Activated naive CD8-positive, alpha-beta T cell treated with anti-CD3 and anti-CD28 coated beads, Interleukin-2, amount 10 ng/mL, durations not matched to agents 7 days and 5 days (primary cell): ENCODE measurements at regions not wholly inside any gene's neighbourhood (a gene's known extent, or its start where the extent isn't known, plus 50 kb on each side); places are given as distances from the start of the nearest gene placed in this dataset.

Experiments used
- ATAC-seq: fragments of 150-1000 bp; cut with Tn5 transposase; one replicate; pipeline ENCODE4 v1.10.0; 2021; ENCODE audit warnings: low read depth, moderate library complexity
- POLR2A ChIA-PET: fragments of 350-600 bp; sonication (Branson Sonifier 250); formaldehyde crosslinking; loops from one replicate; lab custom pipeline; 2021; ENCODE audit warnings: antibody characterized with exemption; lab: Charles Lee
- DNase-seq: peaks from one replicate; pipeline ENCODE4 v3.0.0; 2021
- H3K27ac Mint-ChIP-seq: one replicate; pipeline ENCODE4 v1.8.0; 2022; ENCODE audit warnings: mild to moderate bottlenecking, mixed read lengths
- H3K27me3 Mint-ChIP-seq: one replicate; pipeline ENCODE4 v1.8.0; 2022; ENCODE audit warnings: mild to moderate bottlenecking, moderate library complexity, mixed read lengths
- H3K36me3 Mint-ChIP-seq: one replicate; pipeline ENCODE4 v1.8.0; 2021; ENCODE audit warnings: mild to moderate bottlenecking, mixed read lengths
- H3K4me1 Mint-ChIP-seq: one replicate; pipeline ENCODE4 v1.8.0; 2021; ENCODE audit warnings: mixed read lengths
- H3K4me3 Mint-ChIP-seq: one replicate; pipeline ENCODE4 v1.8.0; 2022; ENCODE audit warnings: mild to moderate bottlenecking, moderate library complexity, mixed read lengths
- H3K9me3 Mint-ChIP-seq: one replicate; pipeline ENCODE4 v1.8.0; 2021; ENCODE audit warnings: mixed read lengths

DNA sequence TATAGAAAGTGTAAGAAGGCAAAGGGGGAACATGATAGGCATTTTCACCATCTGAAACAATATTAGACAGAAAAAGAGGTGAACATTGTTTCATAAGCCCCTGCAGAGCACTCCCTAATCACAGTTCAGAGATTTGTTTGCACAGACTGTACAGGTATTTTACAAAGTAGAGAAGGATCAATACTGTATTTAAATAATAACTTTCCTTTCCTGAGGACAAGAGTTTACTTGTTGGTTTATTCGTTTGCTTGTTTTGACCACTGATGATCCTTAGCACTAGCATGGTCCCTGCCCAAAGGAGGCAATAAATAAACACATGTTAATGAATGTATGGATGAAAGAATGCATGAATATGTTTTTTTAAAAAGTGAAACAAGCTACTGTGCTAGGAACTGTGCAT is 690.1 kb upstream of the COBL start:
- POLR2A ChIA-PET, result no interaction called here
- H3K27ac Mint-ChIP-seq, result no peak overlapping the region
- H3K27me3 Mint-ChIP-seq, result no peaks in the 10 kb centered on the region
- H3K9me3 Mint-ChIP-seq, result peaks cover 11% of the 10 kb centered on the region
- H3K4me3 Mint-ChIP-seq, result no peak overlapping the region
- no peaks in the 10 kb centered on the region for H3K4me1 Mint-ChIP-seq
- H3K36me3 Mint-ChIP-seq, result no peaks in the 10 kb centered on the region
- ATAC-seq (no peak), DNase-seq (no peak)

- POLR2A ChIA-PET, result no interaction called here
- Mint-ChIP-seq H3K4me1 (no peaks in the 10 kb centered on the region), H3K27me3 (no peaks in the 10 kb centered on the region), H3K27ac (no peak overlapping the region), H3K9me3 (peaks cover 6% of the 10 kb centered on the region), H3K4me3 (no peak overlapping the region), H3K36me3 (no peaks in the 10 kb centered on the region)
- DNase-seq, result no peak
- no peak for ATAC-seq
These were observed 689.0 kb upstream of the COBL start for GRCh38 chr7:52005613-52006012.

GRCh38 chr7:51995596-51996179 is 679.1 kb upstream of the COBL start:
- H3K4me3 Mint-ChIP-seq, result no peak overlapping the region

GRCh38 chr7:51982653-51983052 is 666.0 kb upstream of the COBL start:
- Mint-ChIP-seq H3K36me3 (no peaks in the 10 kb centered on the region), H3K27me3 (no peaks in the 10 kb centered on the region), H3K4me3 (no peak overlapping the region), H3K9me3 (peaks cover 5% of the 10 kb centered on the region), H3K27ac (no peak overlapping the region), H3K4me1 (no peaks in the 10 kb centered on the region)
- POLR2A ChIA-PET, result no interaction called here
- ATAC-seq, result no peak
- no peak for DNase-seq

More at GRCh38 chr7:51995596-51996179, 679.1 kb upstream of the COBL start:
- no peak for ATAC-seq
- Mint-ChIP-seq H3K9me3 (peaks cover 3% of the 10 kb centered on the region), H3K36me3 (no peaks in the 10 kb centered on the region), H3K4me1 (no peaks in the 10 kb centered on the region), H3K27me3 (no peaks in the 10 kb centered on the region), H3K27ac (no peak overlapping the region)
- no peak for DNase-seq
- POLR2A ChIA-PET, result no interaction called here

- H3K4me1 Mint-ChIP-seq, result no peaks in the 10 kb centered on the region
- peaks cover 3% of the 10 kb centered on the region for H3K9me3 Mint-ChIP-seq
- DNase-seq (no peak), ATAC-seq (no peak)
- H3K4me3 Mint-ChIP-seq, result no peak overlapping the region
- H3K27ac Mint-ChIP-seq, result no peak overlapping the region
- H3K36me3 Mint-ChIP-seq, result no peaks in the 10 kb centered on the region
- H3K27me3 Mint-ChIP-seq, result no peaks in the 10 kb centered on the region
- POLR2A ChIA-PET, result no interaction called here
These were observed 664.2 kb upstream of the COBL start for GRCh38 chr7:51980812-51981211.

- Mint-ChIP-seq H3K27ac (no peak overlapping the region), H3K9me3 (peaks cover 1% of the 10 kb centered on the region), H3K27me3 (no peaks in the 10 kb centered on the region), H3K4me1 (no peaks in the 10 kb centered on the region), H3K4me3 (no peak overlapping the region), H3K36me3 (no peaks in the 10 kb centered on the region)
- POLR2A ChIA-PET, result no interaction called here
- DNase-seq (no peak), ATAC-seq (no peak)
These were observed 663.7 kb upstream of the COBL start for GRCh38 chr7:51980313-51980712.

DNA sequence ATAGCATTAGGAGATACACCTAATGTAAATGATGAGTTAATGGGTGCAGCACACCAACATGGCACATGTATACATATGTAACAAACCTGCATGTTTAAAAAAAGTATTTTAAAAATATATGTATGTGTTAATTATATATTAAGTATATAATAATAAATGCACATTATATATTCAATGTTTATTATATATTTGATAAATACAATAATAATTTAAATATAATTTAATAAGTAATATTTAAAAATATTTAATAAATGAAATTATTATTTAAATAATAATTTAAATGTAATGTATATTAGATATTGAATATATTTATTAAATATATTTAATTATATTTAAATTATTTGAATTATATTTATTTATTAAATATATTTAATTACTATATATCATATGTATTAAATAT is 661.3 kb upstream of the COBL start:
- Mint-ChIP-seq H3K36me3 (no peaks in the 10 kb centered on the region), H3K4me1 (no peaks in the 10 kb centered on the region), H3K27ac (no peak overlapping the region), H3K27me3 (no peaks in the 10 kb centered on the region), H3K9me3 (no peaks in the 10 kb centered on the region), H3K4me3 (no peak overlapping the region)
- DNase-seq, result no peak
- POLR2A ChIA-PET, result no interaction called here
- ATAC-seq, result no peak

DNA sequence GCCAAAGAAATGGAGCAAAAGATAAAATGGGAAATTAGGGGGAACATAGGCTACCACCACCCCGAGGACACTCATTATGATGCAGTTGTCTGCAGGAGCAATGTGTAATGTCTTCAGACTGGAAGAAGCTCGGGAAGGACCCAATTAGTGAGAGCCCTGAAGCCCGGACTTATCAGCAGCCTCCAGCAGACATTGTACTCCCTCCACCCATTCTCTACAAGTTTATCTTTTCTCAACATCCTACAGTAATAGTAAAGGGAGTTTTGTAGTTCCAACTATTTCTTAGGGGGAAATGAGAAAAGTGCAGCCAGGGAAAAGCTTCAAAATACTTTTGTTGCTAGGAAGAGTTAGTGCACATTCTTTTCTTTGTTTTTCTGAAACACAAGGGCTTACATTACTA is 657.3 kb upstream of the COBL start:
- H3K4me1 Mint-ChIP-seq, result no peaks in the 10 kb centered on the region
- POLR2A ChIA-PET, result no interaction called here
- no peak for ATAC-seq

GRCh38 chr7:51973071-51973470 is 656.5 kb upstream of the COBL start:
- H3K4me3 Mint-ChIP-seq, result no peak overlapping the region
- POLR2A ChIA-PET, result no interaction called here
- no peaks in the 10 kb centered on the region for H3K36me3 Mint-ChIP-seq
- no peak for ATAC-seq
- no peaks in the 10 kb centered on the region for H3K4me1 Mint-ChIP-seq
- H3K9me3 Mint-ChIP-seq, result no peaks in the 10 kb centered on the region
- no peak for DNase-seq
- no peak overlapping the region for H3K27ac Mint-ChIP-seq
- no peaks in the 10 kb centered on the region for H3K27me3 Mint-ChIP-seq

More for the DNA sequence above, 657.3 kb upstream of the COBL start:
- no peaks in the 10 kb centered on the region for H3K27me3 Mint-ChIP-seq
- H3K4me3 Mint-ChIP-seq, result no peak overlapping the region
- H3K9me3 Mint-ChIP-seq, result no peaks in the 10 kb centered on the region
- H3K27ac Mint-ChIP-seq, result no peak overlapping the region
- H3K36me3 Mint-ChIP-seq, result no peaks in the 10 kb centered on the region
- DNase-seq, result no peak

GRCh38 chr7:51970961-51971665 is 654.5 kb upstream of the COBL start:
- POLR2A ChIA-PET, result no interaction called here
- H3K9me3 Mint-ChIP-seq, result peaks cover under 1% of the 10 kb centered on the region
- DNase-seq, result no peak
- no peak overlapping the region for H3K27ac Mint-ChIP-seq
- H3K4me3 Mint-ChIP-seq, result no peak overlapping the region
- H3K27me3 Mint-ChIP-seq, result no peaks in the 10 kb centered on the region
- no peaks in the 10 kb centered on the region for H3K36me3 Mint-ChIP-seq
- H3K4me1 Mint-ChIP-seq, result no peaks in the 10 kb centered on the region
- ATAC-seq, result no peak

DNA sequence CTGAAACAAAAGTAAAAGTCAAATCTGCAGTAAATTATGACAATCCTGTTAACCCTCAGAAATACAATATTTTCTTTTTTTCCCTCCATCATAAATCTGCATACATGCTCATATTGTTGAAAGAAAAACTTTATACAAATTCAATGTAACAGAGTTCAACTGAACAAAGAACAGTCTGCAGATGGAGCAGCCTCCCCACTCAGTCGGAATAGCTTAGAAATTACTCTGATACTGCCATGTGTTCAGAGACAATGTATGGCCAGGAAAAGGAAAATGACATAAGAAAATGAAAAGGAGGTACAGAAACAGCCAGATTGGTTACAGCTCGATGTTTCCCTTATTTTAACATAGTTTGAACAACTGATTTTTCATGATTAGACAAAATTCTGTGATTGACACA is 651.9 kb upstream of the COBL start:
- H3K4me3 Mint-ChIP-seq, result no peak overlapping the region
- POLR2A ChIA-PET, result no interaction called here
- H3K9me3 Mint-ChIP-seq, result peaks cover 2% of the 10 kb centered on the region
- ATAC-seq (no peak), DNase-seq (no peak)
- no peaks in the 10 kb centered on the region for H3K4me1 Mint-ChIP-seq
- no peaks in the 10 kb centered on the region for H3K36me3 Mint-ChIP-seq
- H3K27ac Mint-ChIP-seq, result no peak overlapping the region
- no peaks in the 10 kb centered on the region for H3K27me3 Mint-ChIP-seq

GRCh38 chr7:51965454-51965853 is 648.8 kb upstream of the COBL start:
- no peak overlapping the region for H3K4me3 Mint-ChIP-seq
- ATAC-seq (no peak), DNase-seq (no peak)
- no peaks in the 10 kb centered on the region for H3K36me3 Mint-ChIP-seq
- no peaks in the 10 kb centered on the region for H3K27me3 Mint-ChIP-seq
- no peak overlapping the region for H3K27ac Mint-ChIP-seq
- no peaks in the 10 kb centered on the region for H3K4me1 Mint-ChIP-seq
- POLR2A ChIA-PET, result no interaction called here
- peaks cover 2% of the 10 kb centered on the region for H3K9me3 Mint-ChIP-seq

DNA sequence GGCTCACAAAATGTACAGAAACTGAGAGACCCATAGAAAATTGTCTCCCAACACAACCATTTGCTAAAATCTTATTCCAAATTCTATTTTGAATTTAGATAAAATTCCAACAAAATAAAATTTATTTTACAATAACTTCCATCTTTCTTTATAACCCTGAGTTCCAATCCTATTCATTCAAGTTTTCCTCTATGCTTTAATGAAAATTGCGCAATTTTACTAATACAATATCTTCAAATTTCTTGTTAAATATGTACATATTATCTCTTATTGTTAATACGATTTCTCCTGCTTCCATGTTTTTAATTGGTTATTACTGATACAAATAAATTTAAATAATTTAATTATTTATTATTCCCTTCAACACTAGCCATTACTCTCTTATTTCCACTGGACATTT is 645.2 kb upstream of the COBL start:
- Mint-ChIP-seq H3K27me3 (no peaks in the 10 kb centered on the region), H3K4me3 (no peak overlapping the region), H3K36me3 (no peaks in the 10 kb centered on the region), H3K4me1 (no peaks in the 10 kb centered on the region), H3K27ac (no peak overlapping the region), H3K9me3 (peaks cover 2% of the 10 kb centered on the region)
- POLR2A ChIA-PET, result no interaction called here
- ATAC-seq, result no peak
- no peak for DNase-seq

- H3K27ac Mint-ChIP-seq, result no peak overlapping the region
- ATAC-seq (no peak), DNase-seq (no peak)
- H3K9me3 Mint-ChIP-seq, result peaks cover 3% of the 10 kb centered on the region
- no peaks in the 10 kb centered on the region for H3K4me1 Mint-ChIP-seq
- POLR2A ChIA-PET, result no interaction called here
- H3K36me3 Mint-ChIP-seq, result no peaks in the 10 kb centered on the region
- no peak overlapping the region for H3K4me3 Mint-ChIP-seq
- H3K27me3 Mint-ChIP-seq, result no peaks in the 10 kb centered on the region
These were observed 634.2 kb upstream of the COBL start for GRCh38 chr7:51950813-51951212.
